ENCODE measurements at regions not wholly inside any gene's neighbourhood (a gene's known extent, or its start where the extent isn't known, plus 50 kb on each side); places are given as distances from the start of the nearest gene placed in this dataset.

DNA sequence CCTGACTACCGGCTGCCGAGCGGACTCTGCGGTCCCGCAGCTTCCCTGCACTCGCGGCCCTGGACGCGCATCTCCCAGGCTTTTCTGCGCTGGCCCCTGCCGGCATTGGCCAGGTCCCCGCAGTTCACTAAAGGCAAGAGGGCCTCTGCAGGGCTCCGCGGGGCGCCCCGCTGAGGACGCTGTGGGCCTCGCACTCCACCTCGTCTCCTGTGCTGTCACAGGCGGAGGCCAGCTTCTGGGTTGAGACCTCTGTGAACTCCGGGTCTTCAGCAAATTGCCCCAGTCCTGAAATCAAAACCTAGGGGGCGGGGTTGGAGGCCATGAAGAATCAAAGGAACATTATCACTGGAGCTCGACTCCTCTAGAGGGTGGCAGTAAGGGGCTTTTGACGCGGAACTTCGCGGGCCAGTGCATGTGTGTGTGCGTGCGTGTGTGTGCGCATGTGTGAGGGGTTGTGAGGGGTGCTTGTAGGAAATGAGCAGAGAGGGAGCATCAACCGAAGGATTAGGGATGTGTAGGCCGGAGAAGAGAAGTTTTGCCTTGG lies 68.5 kb upstream of the CAPRIN2 start:
- TF ChIP-seq, protein P1, sequence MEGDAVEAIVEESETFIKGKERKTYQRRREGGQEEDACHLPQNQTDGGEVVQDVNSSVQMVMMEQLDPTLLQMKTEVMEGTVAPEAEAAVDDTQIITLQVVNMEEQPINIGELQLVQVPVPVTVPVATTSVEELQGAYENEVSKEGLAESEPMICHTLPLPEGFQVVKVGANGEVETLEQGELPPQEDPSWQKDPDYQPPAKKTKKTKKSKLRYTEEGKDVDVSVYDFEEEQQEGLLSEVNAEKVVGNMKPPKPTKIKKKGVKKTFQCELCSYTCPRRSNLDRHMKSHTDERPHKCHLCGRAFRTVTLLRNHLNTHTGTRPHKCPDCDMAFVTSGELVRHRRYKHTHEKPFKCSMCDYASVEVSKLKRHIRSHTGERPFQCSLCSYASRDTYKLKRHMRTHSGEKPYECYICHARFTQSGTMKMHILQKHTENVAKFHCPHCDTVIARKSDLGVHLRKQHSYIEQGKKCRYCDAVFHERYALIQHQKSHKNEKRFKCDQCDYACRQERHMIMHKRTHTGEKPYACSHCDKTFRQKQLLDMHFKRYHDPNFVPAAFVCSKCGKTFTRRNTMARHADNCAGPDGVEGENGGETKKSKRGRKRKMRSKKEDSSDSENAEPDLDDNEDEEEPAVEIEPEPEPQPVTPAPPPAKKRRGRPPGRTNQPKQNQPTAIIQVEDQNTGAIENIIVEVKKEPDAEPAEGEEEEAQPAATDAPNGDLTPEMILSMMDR (IDR thresholded peaks at IDR 0.05): peak in 2 of 5 experiments; percentile 23 to 24
- TF ChIP-seq POLR2AphosphoS5 (IDR thresholded peaks at IDR 0.05) (no peak), POLR2A (IDR thresholded peaks at IDR 0.05) (no peak)
